ENCODE measurements at regions not wholly inside any gene's neighbourhood (a gene's known extent, or its start where the extent isn't known, plus 50 kb on each side); places are given as distances from the start of the nearest gene placed in this dataset.

GRCh38 chr12:16756833-16757555 lies 151.0 kb upstream of the LMO3 start:
- DNase-seq (ENCODE audit: low read depth in 4 of 4, low spot score in 3 of 4) = no peak

GRCh38 chr12:16730772-16731171 lies 124.8 kb upstream of the LMO3 start:
- no peak for DNase-seq (ENCODE audit: low read depth in 4 of 4, low spot score in 3 of 4)

- no peak for DNase-seq (ENCODE audit: low read depth in 4 of 4, low spot score in 3 of 4)
These were observed 120.9 kb upstream of the LMO3 start for GRCh38 chr12:16726879-16727278.

- no peak for DNase-seq (ENCODE audit: low read depth in 4 of 4, low spot score in 3 of 4)
These were observed 113.9 kb upstream of the LMO3 start for GRCh38 chr12:16719713-16720416.

GRCh38 chr12:16716928-16717327 lies 111.0 kb upstream of the LMO3 start:
- no peak for DNase-seq (ENCODE audit: low read depth in 4 of 4, low spot score in 3 of 4)

- DNase-seq (ENCODE audit: low read depth in 4 of 4, low spot score in 3 of 4) = no peak
These were observed 86.1 kb upstream of the LMO3 start for GRCh38 chr12:16692099-16692498.

GRCh38 chr12:16691624-16692023 lies 85.7 kb upstream of the LMO3 start:
- DNase-seq (ENCODE audit: low read depth in 4 of 4, low spot score in 3 of 4) = no peak

GRCh38 chr12:16688200-16688599 lies 82.2 kb upstream of the LMO3 start:
- DNase-seq (ENCODE audit: low read depth in 4 of 4, low spot score in 3 of 4) = no peak

GRCh38 chr12:16685107-16685506 lies 79.1 kb upstream of the LMO3 start:
- no peak for DNase-seq (ENCODE audit: low read depth in 4 of 4, low spot score in 3 of 4)

- no peak for DNase-seq (ENCODE audit: low read depth in 4 of 4, low spot score in 3 of 4)
These were observed 75.2 kb upstream of the LMO3 start for GRCh38 chr12:16681196-16681595.

GRCh38 chr12:16675438-16675837 lies 69.5 kb upstream of the LMO3 start:
- DNase-seq (ENCODE audit: low read depth in 4 of 4, low spot score in 3 of 4) = no peak

GRCh38 chr12:16674885-16675284 lies 68.9 kb upstream of the LMO3 start:
- DNase-seq (ENCODE audit: low read depth in 4 of 4, low spot score in 3 of 4) = no peak

GRCh38 chr12:16670456-16671050 lies 64.6 kb upstream of the LMO3 start:
- no peak for DNase-seq (ENCODE audit: low read depth in 4 of 4, low spot score in 3 of 4)

- no peak for DNase-seq (ENCODE audit: low read depth in 4 of 4, low spot score in 3 of 4)
These were observed 63.8 kb upstream of the LMO3 start for GRCh38 chr12:16669756-16670155.

- DNase-seq (ENCODE audit: low read depth in 4 of 4, low spot score in 3 of 4) = no peak
These were observed 62.2 kb upstream of the LMO3 start for GRCh38 chr12:16668198-16668597.

- no peak for DNase-seq (ENCODE audit: low read depth in 4 of 4, low spot score in 3 of 4)
These were observed 52.7 kb upstream of the LMO3 start for GRCh38 chr12:16658699-16659098.
